Astrocyte of the cerebellum (primary cell): ENCODE measurements at regions not wholly inside any gene's neighbourhood (a gene's known extent, or its start where the extent isn't known, plus 50 kb on each side); places are given as distances from the start of the nearest gene placed in this dataset.
"Not testable (repeated sequence)": the region's sequence is repeated elsewhere in the genome, so short reads cannot be mapped to it uniquely, and the experiment has no call there.

Experiments
- DNase-seq: peaks from one replicate; pipeline ENCODE4 v3.0.0-alpha.2; 2011; ENCODE audit warnings: low read depth
- H3K4me3 ChIP-seq: 2 replicates; pipeline ENCODE4 v1.5.1; 2011; ENCODE audit warnings: mild to moderate bottlenecking, low read depth, low read length, moderate library complexity
- in situ Hi-C: cut with HindIII; loops from 2 replicates; pipeline ENCODE4 v1.10.0; 2017; ENCODE audit warnings: low sequenced_read_pairs
- TF ChIP-seq, protein P1 (sequence below): IDR thresholded peaks from 2 replicates; pipeline ENCODE4 v1.5.1; 2012; ENCODE audit warnings: low read length, low read depth, moderate library complexity, mild to moderate bottlenecking; ENCODE audit errors: missing control alignments

DNA sequence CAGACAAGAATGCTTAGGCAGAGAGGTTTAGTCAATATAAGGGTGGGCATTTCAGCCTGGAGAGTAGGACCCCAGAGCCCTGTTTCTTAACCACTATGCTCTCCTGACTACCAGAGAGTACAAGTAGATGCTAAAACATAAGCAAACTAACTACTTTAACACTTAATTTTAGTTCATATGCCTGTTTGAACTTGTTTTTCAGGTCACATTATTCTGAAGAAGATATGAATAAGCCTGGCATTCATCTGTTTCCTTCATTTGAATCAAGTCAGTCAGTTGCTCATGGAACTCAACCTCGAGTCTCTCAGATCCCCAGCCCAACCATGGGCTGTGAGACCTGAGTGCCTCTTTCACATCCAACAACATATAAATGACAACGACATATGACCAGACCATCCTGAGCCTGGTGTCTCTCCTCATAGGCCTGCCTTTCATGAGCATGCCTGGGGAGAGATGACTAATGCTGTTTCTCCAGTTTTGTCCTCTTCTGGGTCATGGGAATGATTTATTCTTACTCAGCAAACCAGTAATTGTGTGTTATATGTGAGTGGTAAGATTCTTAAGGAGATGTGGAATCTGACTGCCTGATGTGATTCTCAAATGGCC, 251.1 kb upstream of the BTG1 start:
- no peak for DNase-seq
- in situ Hi-C loops: no loop called here
- no peak overlapping the region for H3K4me3 ChIP-seq
- TF ChIP-seq, protein P1, sequence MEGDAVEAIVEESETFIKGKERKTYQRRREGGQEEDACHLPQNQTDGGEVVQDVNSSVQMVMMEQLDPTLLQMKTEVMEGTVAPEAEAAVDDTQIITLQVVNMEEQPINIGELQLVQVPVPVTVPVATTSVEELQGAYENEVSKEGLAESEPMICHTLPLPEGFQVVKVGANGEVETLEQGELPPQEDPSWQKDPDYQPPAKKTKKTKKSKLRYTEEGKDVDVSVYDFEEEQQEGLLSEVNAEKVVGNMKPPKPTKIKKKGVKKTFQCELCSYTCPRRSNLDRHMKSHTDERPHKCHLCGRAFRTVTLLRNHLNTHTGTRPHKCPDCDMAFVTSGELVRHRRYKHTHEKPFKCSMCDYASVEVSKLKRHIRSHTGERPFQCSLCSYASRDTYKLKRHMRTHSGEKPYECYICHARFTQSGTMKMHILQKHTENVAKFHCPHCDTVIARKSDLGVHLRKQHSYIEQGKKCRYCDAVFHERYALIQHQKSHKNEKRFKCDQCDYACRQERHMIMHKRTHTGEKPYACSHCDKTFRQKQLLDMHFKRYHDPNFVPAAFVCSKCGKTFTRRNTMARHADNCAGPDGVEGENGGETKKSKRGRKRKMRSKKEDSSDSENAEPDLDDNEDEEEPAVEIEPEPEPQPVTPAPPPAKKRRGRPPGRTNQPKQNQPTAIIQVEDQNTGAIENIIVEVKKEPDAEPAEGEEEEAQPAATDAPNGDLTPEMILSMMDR: no peak

GRCh38 chr12:92395322-92395721, 249.7 kb upstream of the BTG1 start:
- DNase-seq: no peak

DNA sequence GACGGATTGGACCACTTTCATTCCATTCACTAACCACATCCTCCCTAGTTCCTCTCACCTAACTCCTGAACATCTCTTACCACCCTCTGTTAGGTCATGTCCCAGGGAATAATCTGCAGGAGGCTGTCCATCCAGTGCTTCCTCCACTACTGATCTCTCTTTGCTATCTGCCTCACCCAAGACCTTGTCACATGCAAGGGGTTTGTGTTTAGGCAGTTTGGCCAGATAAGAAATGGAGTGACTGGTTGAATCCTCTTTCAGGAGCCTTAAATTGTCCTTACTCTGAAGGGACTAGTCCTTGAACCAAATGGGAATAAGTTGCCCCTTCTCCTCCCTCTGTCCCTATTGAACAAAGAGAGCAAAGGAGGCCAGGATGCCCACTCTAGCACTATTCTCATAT, 249.2 kb upstream of the BTG1 start:
- no peak for DNase-seq
- no peak overlapping the region for H3K4me3 ChIP-seq
- in situ Hi-C loops: no loop called here
- TF ChIP-seq, protein P1: no peak

More at GRCh38 chr12:92395322-92395721, 249.7 kb upstream of the BTG1 start:
- in situ Hi-C loops: no loop called here
- H3K4me3 ChIP-seq: no peak overlapping the region
- TF ChIP-seq, protein P1: no peak

- in situ Hi-C loops: no loop called here
- DNase-seq: no peak
- H3K4me3 ChIP-seq: no peak overlapping the region
- TF ChIP-seq, protein P1: no peak
These were observed 247.9 kb upstream of the BTG1 start for GRCh38 chr12:92393504-92393903.

- H3K4me3 ChIP-seq, DNase-seq, in situ Hi-C loops: not testable (repeated sequence)
These were observed 246.1 kb upstream of the BTG1 start for GRCh38 chr12:92391726-92392125.

DNA sequence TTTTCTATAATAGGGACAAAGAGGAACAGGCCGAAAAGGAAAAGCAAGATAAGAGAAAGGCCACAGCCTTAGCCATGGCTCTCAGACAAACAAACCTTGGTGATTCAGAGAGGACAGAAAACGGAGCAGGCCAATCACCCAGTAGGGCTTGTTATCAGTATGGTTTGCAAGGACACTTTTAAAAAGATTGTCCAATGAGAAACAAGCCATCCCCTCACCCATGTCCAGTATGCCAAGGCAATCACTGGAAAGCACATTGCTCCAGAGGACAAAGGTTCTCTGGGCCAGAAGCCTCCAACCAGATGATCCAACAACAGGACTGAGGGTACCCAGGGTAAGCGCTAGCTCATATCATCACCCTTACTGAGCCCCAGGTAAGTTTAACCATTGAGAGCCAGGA, 243.8 kb upstream of the BTG1 start:
- TF ChIP-seq, protein P1: no peak
- in situ Hi-C loops: no loop called here
- no peak for DNase-seq
- no peak overlapping the region for H3K4me3 ChIP-seq

- no peak for DNase-seq
- in situ Hi-C loops: no loop called here
- no peak overlapping the region for H3K4me3 ChIP-seq
- TF ChIP-seq, protein P1: no peak
These were observed 239.7 kb upstream of the BTG1 start for GRCh38 chr12:92385296-92385695.
